NB4 (cell line): ENCODE measurements at regions not wholly inside any gene's neighbourhood (a gene's known extent, or its start where the extent isn't known, plus 50 kb on each side); places are given as distances from the start of the nearest gene placed in this dataset.

ENCODE experiments used
- DNase-seq: peaks from one replicate; pipeline ENCODE4 v3.0.0; 2010; ENCODE audit warnings: low read depth
- H3K4me3 ChIP-seq: one replicate; pipeline ENCODE4 v1.5.1; 2011; ENCODE audit warnings: mild to moderate bottlenecking, low read depth, low read length, moderate library complexity
- CTCF ChIP-seq: IDR thresholded peaks from one replicate; pipeline ENCODE4 v1.5.1; 2012; ENCODE audit warnings: low read depth, low read length
- MAX ChIP-seq: IDR thresholded peaks from 2 replicates; pipeline ENCODE4 v1.6.1; 2011; ENCODE audit warnings: low read depth, low read length
- MYC ChIP-seq: IDR thresholded peaks from 2 replicates; pipeline ENCODE4 v1.6.1; 2011; ENCODE audit warnings: low read depth, low read length
- POLR2A ChIP-seq: IDR thresholded peaks from 2 replicates; pipeline ENCODE4 v1.6.1; 2011; ENCODE audit warnings: mild to moderate bottlenecking; ENCODE audit not compliant: insufficient read length; ENCODE audit errors: extremely low read depth

- TF ChIP-seq POLR2A (no peak), MYC (no peak), MAX (no peak), CTCF (no peak)
- no peak for DNase-seq
- H3K4me3 ChIP-seq, result no peak overlapping the region
Observed at GRCh38 chr16:86638642-86639041, 60.3 kb downstream of the FOXL1 start.

- DNase-seq, result no peak
- H3K4me3 ChIP-seq, result no peak overlapping the region
- TF ChIP-seq POLR2A (no peak), MAX (no peak), MYC (no peak), CTCF (no peak)
Observed at GRCh38 chr16:86639354-86639753, 61.0 kb downstream of the FOXL1 start.

GRCh38 chr16:86640265-86640843 lies 62.0 kb downstream of the FOXL1 start:
- no peak for DNase-seq
- TF ChIP-seq MYC, result no peak
- no peak for TF ChIP-seq MAX
- no peak for TF ChIP-seq POLR2A
- no peak for TF ChIP-seq CTCF

GRCh38 chr16:86642087-86642486 lies 63.7 kb downstream of the FOXL1 start:
- H3K4me3 ChIP-seq, result no peak overlapping the region
- DNase-seq, result no peak
- TF ChIP-seq CTCF (no peak), POLR2A (no peak), MYC (no peak), MAX (no peak)

More at GRCh38 chr16:86640265-86640843, 62.0 kb downstream of the FOXL1 start:
- no peak overlapping the region for H3K4me3 ChIP-seq

GRCh38 chr16:86643671-86644070 lies 65.3 kb downstream of the FOXL1 start:
- H3K4me3 ChIP-seq, result no peak overlapping the region
- DNase-seq, result no peak
- TF ChIP-seq MAX (no peak), MYC (no peak), POLR2A (no peak), CTCF (no peak)

GRCh38 chr16:86647561-86647960 lies 69.2 kb downstream of the FOXL1 start:
- H3K4me3 ChIP-seq, result no peak overlapping the region
- no peak for TF ChIP-seq MAX
- no peak for TF ChIP-seq CTCF
- no peak for TF ChIP-seq POLR2A
- TF ChIP-seq MYC, result no peak
- DNase-seq, result no peak
